ENCODE measurements at regions not wholly inside any gene's neighbourhood (a gene's known extent, or its start where the extent isn't known, plus 50 kb on each side); places are given as distances from the start of the nearest gene placed in this dataset.

GRCh38 chr4:26157541-26157940 is 163.3 kb upstream of the RBPJ start:
- DNase-seq (ENCODE audit: extremely low spot score, insufficient read length, low read depth) (no peak), FAIRE-seq (no peak)

- FAIRE-seq (no peak), DNase-seq (ENCODE audit: extremely low spot score, insufficient read length, low read depth) (no peak)
Measured at GRCh38 chr4:26160591-26160990, 160.2 kb upstream of the RBPJ start.

- FAIRE-seq (no peak), DNase-seq (ENCODE audit: extremely low spot score, insufficient read length, low read depth) (no peak)
Measured at GRCh38 chr4:26161030-26161824, 159.6 kb upstream of the RBPJ start.

- DNase-seq (ENCODE audit: extremely low spot score, insufficient read length, low read depth) (no peak), FAIRE-seq (no peak)
Measured at GRCh38 chr4:26162101-26162500, 158.7 kb upstream of the RBPJ start.

GRCh38 chr4:26163425-26164362 is 157.1 kb upstream of the RBPJ start:
- FAIRE-seq (no peak), DNase-seq (ENCODE audit: extremely low spot score, insufficient read length, low read depth) (no peak)

- DNase-seq (ENCODE audit: extremely low spot score, insufficient read length, low read depth) (no peak), FAIRE-seq (no peak)
Measured at GRCh38 chr4:26171501-26171900, 149.3 kb upstream of the RBPJ start.

- FAIRE-seq (no peak), DNase-seq (ENCODE audit: extremely low spot score, insufficient read length, low read depth) (no peak)
Measured at GRCh38 chr4:26171941-26172340, 148.9 kb upstream of the RBPJ start.

GRCh38 chr4:26173619-26174018 is 147.2 kb upstream of the RBPJ start:
- FAIRE-seq: no peak
- DNase-seq (ENCODE audit: extremely low spot score, insufficient read length, low read depth): no peak

GRCh38 chr4:26174027-26174426 is 146.8 kb upstream of the RBPJ start:
- FAIRE-seq (no peak), DNase-seq (ENCODE audit: extremely low spot score, insufficient read length, low read depth) (no peak)

- DNase-seq (ENCODE audit: extremely low spot score, insufficient read length, low read depth): no peak
- peak; percentile 71 for FAIRE-seq
Measured at GRCh38 chr4:26175006-26175786, 145.6 kb upstream of the RBPJ start.

- no peak for DNase-seq (ENCODE audit: extremely low spot score, insufficient read length, low read depth)
- FAIRE-seq: no peak
Measured at GRCh38 chr4:26175905-26176470, 144.8 kb upstream of the RBPJ start.

GRCh38 chr4:26176598-26177149 is 144.1 kb upstream of the RBPJ start:
- DNase-seq (ENCODE audit: extremely low spot score, insufficient read length, low read depth) (no peak), FAIRE-seq (no peak)

GRCh38 chr4:26178854-26179253 is 142.0 kb upstream of the RBPJ start:
- peak; percentile 72 for FAIRE-seq

GRCh38 chr4:26179316-26179760 is 141.5 kb upstream of the RBPJ start:
- no peak for DNase-seq (ENCODE audit: extremely low spot score, insufficient read length, low read depth)
- peak; percentile 76 for FAIRE-seq

More at GRCh38 chr4:26178854-26179253, 142.0 kb upstream of the RBPJ start:
- no peak for DNase-seq (ENCODE audit: extremely low spot score, insufficient read length, low read depth)

- no peak for DNase-seq (ENCODE audit: extremely low spot score, insufficient read length, low read depth)
- no peak for FAIRE-seq
Measured at GRCh38 chr4:26181616-26182015, 139.2 kb upstream of the RBPJ start.

- FAIRE-seq (no peak), DNase-seq (ENCODE audit: extremely low spot score, insufficient read length, low read depth) (no peak)
Measured at GRCh38 chr4:26183017-26183416, 137.8 kb upstream of the RBPJ start.

- FAIRE-seq: no peak
- no peak for DNase-seq (ENCODE audit: extremely low spot score, insufficient read length, low read depth)
Measured at GRCh38 chr4:26185436-26185835, 135.4 kb upstream of the RBPJ start.

GRCh38 chr4:26191353-26191752 is 129.5 kb upstream of the RBPJ start:
- FAIRE-seq: no peak
- DNase-seq (ENCODE audit: extremely low spot score, insufficient read length, low read depth): no peak
